Superior temporal gyrus (tissue), 1 donor: ENCODE measurements at regions not wholly inside any gene's neighbourhood (a gene's known extent, or its start where the extent isn't known, plus 50 kb on each side); places are given as distances from the start of the nearest gene placed in this dataset.
"Not testable (repeated sequence)": the region's sequence is repeated elsewhere in the genome, so short reads cannot be mapped to it uniquely, and the experiment has no call there.

Experiments
- DNase-seq: peaks from one replicate; pipeline ENCODE4 v3.0.0-alpha.2; 2016; ENCODE audit errors: extremely low spot score

DNA sequence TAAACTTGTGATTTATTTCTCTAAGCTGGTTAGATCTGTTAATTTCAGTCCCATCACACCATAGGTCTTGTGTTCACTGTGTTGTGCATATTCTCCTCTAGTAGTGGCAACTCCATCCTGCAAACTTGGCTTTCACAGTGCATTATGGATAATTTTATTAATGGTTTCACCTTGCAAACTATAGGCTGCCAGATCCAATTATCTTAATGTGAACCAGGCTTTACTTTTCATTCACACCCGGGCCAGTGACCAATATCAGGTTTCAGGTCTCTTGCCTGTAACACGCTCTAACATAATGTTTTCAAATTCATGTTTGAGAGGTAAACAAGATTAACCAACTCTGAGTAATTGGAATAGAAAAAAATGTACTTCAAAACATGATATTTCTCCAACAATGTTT lies 1293.0 kb downstream of the REEP3 start:
- no peak for DNase-seq

DNA sequence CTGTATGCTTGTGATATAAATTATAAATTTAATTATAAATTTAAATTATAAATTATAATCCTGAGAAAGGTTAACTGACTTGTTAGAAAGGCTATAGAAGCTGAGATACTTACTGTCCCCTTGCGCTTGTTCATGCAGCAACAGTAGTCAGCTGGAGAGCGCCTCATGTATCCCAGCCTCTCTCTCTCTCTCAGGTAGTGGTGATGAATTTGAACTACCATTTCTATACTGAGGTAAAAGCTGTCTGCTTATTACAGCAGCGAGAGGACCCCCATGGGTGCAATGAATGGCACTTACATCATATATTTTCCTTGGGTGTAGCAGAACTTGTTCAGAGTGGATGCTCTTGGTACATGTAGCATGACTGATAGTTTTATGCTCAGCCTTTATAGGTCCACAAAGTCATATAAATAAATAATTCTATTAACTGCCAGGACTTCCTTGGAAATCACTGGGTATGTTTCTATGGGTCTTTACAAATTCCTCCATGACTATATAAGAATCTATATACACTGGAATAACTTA lies 1308.7 kb downstream of the REEP3 start:
- no peak for DNase-seq

DNA sequence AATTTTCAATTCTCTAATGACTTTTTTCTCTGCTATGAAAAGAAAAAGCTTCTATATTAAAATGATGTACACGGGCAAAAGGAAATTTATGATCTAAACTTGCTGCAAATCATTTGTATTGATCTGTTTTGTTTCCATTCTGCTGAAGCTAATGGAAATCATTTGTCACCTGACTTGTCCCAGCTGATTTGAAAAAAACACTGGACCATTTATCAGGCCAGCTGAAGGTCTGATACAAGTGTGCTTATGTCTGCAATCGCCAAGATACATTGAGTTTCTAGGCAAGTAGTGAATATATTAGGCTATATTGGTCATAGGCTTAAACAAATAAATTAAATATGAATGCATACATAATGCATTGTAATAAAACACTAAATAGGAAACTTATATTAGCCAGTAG lies 1309.7 kb downstream of the REEP3 start:
- no peak for DNase-seq

DNA sequence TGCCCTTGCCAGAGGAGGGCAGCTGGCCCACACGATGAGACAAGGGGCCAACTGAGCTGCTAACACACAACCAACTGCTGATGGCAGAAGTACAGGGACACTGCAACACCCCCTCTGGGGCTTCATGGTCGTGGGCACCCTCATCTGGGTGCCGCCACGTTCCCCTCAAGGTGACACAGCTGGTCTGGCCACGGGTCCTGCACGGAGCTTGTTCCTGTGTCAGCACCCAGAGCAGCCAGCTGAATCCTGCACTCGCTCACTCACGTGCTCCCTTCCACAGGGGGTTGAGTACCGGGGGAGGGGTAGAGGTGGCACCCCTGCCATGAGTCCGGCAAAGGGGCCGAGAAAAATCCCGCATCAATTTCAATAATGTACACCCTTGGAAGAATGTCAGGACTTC lies 1319.1 kb downstream of the REEP3 start:
- DNase-seq, result no peak

DNA sequence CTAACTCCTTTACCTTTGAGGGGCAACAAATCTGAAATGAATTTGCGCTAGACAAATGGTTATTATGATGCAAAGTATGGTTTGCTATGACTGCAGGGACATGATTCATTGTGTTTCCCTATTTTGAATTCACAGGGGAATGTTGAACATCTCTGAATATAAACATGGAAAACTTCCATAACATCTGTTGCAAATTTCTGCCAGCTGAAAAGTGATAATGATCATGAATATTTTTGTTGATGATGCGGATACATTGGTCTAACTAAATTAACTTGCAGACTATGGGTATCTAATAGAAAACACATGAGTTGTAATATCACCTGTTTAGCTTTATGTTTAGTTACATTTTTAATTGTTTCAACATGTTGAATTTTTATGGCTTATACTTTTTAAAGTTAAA lies 1325.5 kb downstream of the REEP3 start:
- no peak for DNase-seq

DNA sequence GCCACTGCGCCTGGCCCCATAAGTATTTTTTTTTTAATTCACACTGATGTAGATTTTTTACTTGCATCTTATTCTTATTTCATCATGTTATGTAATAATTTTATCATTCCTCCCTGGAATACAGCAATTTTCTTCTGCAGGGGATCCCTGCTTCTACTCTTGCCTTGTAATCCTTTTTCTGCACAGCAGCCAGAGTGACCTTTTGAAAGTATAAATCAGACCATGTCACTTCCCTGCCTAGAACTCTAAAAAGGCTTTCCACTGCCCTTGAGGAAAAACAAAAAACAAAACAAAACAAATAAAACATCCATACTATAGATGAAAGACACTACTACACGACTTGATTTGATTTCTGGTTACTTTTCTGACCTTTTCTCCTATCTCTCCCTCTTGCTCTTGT lies 1334.7 kb downstream of the REEP3 start:
- DNase-seq, result no peak

DNA sequence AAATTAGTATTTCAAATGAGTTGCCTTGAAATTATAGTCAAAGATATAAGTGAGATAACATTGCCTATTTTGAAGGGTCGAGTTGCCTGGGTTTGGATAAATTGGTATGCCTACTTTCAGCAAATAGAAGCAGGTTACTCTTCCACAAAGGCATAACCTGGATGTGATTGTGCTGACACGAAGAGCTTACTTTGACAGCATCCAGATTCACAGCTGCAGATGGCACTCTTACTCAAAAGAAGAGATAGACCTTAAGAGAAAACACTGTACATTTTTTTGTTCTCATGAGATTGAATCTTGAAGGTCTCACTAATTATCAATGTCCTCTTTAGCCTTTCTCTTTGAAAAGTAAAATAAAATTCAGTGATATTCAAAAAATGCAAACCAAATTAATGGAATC lies 1338.7 kb downstream of the REEP3 start:
- DNase-seq, result no peak

DNA sequence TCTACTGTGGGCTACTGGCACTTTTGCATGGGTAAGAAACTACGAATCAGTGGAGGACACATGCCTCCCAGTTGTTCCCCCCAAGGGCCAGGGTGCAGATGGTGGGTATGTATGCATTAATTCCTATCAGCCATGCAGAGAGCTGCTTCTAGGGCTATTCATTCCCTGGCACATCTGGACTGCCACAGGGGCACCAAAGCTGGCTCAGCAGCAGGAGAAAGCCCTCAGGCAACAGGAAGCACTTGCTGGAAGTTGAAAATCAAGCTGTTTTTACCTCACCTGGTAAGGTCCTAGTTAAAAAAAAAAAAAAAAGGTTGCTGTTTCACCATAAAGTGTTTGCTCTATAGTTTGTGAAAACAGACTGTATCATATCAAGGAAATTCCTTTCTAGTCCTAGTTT lies 1342.6 kb downstream of the REEP3 start:
- DNase-seq, result no peak

DNA sequence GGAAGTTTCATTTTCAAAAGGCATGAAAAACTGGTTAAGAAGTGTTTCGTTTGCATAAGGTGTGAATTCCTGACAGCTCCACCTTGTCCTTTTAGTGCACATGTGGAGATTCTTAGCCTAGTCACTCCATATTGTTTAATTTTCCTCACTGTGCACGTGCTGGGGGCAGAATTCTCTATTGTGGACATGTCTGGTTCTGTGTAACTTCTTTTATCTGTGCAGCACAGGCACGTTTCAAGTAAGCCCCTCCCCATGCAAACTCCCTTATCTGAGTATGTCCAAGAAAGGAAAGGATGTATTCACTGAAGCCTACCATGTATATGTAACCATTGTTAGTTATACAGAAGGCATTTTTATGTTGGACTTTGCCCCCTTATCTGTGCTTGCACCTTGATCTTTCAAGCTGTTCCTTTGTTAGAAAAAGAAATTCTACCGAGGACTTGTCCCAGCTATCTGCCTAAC lies 1346.3 kb downstream of the REEP3 start:
- DNase-seq, result no peak

DNA sequence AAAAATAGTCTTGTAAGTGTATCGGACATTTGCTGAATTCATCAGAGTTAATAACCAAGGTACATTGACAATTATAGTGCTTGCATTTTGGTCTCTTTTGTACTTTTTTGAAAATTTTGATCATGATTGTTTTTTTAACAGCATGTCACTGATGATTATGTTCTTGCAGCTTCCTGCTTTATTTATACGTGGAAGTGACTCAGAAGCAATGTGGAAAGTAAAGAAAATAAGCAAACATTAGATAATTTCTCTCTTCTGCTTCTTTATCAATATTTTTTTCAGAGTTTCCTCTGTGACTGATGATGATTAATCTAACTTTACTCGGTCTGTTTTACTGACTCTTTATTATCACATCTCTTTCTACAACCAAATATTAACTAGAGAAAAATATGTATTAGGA lies 1351.9 kb downstream of the REEP3 start:
- DNase-seq, result no peak

DNA sequence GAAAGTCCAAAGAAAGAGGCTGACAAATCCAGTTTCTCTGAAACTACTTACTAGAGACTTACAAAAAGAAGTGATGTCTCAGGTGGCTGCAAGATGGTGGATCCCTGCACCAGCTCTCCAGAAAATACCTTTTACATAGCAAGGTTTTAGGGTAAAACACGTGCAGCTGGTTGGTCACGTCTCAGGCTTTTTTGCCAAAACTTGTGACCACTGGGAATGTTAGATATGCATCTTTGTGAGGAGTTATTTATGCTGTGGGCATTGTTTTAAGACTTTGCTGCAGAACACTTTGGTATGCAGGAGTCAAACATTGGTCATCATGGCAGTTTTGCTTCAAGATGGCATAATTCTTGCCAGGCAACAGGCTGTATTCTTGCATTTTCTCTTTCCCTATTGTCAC lies 1352.8 kb downstream of the REEP3 start:
- no peak for DNase-seq

DNA sequence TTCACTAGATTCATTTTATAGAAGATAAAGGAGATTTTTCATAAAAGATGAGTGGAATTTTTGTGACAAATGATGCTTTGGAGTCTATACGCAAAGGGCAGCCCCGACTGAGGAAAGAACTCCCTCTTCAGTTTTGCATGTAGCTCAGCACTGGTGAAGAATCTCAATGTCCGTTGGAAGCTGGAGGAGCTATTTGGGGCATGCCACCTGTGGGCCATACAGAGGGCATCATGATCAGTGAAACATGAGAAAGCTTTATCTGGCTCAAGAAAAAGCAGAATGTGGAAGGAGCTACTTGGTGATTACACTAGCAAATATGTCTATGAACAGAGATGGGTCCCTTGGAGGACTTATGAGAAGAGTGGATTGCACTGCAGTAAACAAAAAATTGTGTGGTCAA lies 1359.3 kb downstream of the REEP3 start:
- no peak for DNase-seq

DNA sequence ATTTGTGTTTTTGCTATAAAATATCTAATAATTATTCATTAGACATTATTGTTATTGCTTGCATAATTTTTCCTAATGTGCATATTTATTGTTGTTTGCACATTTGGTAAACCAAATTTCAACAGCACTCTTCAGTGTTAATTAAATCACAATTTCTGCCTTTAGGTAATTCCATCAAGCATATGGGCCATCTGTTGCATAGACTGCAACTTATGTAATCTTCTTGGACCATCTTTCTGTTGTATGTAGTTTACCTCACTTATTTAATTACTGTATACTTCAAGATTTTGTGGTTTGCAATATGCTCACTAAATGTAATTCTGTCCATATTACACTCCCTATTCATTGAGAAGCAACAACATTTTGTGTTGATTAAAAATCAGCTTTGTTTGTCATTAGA lies 1360.1 kb downstream of the REEP3 start:
- no peak for DNase-seq

DNA sequence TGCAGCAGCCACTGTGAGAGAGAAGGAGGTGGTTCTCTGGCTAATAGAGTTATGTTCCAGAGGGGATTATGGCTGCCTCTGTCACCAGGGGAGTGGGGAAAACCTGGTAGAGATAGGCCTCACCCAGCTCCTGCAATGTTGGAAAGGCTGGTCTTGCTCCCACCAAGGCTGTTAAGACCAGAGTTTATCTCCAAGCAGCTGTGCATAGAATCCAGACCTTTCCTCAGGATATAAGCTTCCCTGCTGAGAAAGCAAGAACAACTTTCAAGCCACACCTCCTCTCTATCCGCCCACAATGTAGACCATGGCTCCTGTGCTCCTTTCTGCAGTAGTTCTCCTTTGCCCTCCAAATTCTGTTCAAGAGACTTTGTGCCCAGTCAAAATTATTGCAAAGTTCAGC lies 1375.4 kb downstream of the REEP3 start:
- no peak for DNase-seq

DNA sequence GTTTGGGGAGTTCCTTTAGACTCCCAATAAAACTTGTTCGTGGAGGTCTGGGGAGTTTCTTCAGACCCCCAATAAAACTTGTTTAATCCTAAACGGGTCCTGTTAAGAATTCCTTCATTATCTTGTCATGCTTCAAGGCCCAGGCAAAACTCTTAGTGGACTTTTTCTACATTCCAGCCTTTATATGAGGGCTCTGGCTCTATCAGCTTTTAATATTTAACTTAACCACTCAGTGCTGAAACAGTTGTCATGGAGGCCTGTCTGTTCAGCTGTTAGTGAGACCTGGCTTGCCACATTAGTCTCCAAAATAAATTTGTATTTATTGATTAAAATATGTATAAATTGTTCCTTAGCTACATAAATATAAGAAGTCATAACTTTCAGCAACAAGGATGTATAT lies 1385.1 kb downstream of the REEP3 start:
- DNase-seq, result not testable (repeated sequence)

DNA sequence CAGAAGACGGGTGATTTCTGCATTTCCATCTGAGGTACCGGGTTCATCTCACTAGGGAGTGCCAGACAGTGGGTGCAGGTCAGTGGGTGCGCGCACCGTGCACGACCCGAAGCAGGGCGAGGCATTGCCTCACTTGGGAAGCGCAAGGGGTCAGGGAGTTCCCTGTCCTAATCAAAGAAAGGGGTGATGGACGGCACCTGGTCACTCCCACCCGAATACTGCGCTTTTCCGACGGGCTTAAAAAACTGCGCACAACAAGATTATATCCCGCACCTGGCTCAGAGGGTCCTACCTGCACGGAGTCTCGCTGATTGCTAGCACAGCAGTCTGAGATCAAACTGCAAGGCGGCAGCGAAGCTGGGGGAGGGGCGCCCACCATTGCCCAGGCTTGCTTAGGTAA lies 1403.1 kb downstream of the REEP3 start:
- not testable (repeated sequence) for DNase-seq

DNA sequence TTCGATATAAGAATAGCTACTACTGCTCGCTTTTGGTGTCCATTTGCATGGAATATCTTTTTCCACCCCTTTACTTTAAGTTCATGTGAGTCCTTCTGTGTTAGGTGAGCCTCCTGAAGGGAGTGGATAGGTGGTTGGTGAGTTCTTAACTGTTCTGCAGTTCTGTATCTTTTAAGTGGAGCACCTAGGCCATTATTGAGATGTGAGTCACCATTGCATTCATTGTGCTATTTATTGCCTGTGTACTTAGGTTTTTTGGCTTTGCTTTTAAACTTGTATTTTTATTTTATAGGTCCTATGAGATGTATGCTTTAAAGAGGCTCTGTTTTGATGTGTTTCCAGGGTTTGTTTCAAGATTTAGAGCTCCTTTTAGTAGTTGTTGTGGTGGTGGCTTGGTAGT lies 1430.8 kb downstream of the REEP3 start:
- DNase-seq, result no peak

DNA sequence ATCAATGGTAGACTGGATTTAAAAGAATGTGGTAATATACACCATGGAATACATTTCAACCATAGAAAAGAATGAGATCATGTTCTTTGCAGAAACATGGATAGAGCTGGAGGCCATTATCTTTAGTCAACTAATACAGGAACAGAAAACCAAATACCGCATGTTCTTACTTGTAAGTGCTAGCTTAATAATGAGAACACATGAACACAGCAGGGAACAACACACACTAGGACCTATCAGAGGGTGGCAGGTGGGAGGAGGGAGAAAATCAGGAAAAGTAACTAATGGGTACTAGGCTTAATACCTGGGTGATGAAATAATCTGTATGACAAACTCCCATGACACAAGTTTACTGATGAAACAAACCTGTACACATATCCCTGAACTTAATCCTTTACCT lies 1435.2 kb downstream of the REEP3 start:
- no peak for DNase-seq

DNA sequence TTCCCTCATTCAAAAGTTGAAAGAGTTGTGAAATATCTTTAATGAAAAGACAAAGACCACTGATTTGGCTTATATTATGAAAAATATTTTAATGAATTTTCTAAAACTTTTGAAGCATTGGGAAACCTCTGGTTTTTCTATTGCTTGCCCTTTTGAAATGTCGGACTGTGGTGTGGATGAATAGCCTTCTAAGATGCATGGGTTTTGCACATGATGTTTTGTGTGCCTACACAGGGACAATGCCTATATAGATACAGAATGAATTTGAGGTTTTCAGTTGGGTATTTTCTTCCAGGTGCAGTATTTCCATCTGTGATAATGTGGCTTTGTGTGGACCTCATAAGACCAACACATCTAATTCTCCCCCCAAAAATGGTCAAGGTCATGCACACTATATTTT lies 1437.9 kb downstream of the REEP3 start:
- no peak for DNase-seq

DNA sequence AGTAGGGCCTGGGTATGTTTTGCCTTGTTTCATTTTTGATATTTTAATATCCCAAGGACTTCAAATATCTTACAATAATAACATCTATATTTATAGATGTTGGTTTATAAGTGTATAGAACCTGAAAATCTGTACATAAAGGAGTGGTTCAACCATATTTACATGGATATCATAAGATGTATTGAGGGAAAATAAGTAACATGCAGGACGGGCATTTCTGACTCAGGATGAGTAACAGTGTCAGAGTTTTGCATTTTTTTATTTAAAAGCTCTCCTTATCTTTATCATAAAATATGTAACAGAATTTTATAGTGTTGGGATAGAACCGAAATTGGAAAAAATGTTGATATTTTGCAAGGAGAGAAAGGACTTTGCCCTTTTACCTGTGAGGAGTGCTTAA lies 1438.7 kb downstream of the REEP3 start:
- DNase-seq, result no peak

DNA sequence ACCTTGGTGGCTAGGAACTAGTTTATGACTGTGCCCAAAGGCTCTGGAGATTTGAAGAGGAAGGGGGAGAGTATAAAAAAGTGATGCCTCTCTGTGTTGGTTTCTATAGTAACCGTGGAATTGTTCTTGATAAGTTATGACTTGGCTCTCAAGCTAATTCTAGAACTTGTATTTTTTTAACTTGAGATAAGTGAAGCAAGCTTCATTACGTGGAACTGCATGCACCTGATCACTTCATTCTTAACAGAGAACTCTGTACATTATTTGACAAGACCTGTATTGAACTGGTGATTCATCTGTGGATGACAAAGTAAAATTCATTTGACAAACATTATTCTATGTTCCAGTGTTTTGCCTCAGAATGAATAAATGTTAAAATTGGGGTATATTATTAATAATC lies 1452.2 kb downstream of the REEP3 start:
- DNase-seq, result peak; percentile 28

DNA sequence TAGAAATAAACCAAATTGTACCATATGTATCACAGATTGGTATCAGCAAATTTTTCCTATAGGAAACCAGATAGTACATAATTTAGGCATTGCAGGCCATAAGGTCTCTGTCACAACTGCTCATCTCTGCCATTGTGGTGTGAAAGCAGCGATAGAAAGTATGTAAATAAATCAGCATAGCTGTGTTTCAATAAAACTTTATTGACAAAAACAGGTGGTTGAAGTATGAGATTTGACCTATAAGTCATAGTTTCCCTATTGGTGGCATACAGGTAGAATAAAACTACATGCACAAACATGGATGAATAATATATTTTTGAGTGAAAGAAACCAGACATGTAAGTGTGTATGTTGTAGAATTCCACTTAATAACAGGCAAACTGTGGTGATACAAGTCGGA lies 1454.9 kb downstream of the REEP3 start:
- no peak for DNase-seq

DNA sequence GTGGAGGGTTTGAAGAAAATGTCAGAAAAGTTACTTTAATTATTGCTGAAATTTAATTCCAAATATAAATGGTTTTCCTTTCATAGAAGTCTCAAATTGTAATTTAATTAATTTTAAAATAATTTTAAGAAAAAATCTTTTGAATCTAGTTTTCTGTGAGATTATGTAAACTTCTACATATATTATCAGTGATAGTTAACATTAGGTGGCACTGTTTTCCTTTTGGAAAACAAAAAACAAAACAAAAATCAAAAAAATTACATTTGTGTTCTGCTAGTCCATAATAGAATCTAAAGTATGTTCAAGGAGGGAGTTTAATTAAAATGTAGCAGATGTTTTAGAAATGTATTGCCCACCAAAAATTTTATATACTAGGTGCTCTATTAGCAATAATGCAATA lies 1456.7 kb downstream of the REEP3 start:
- no peak for DNase-seq

DNA sequence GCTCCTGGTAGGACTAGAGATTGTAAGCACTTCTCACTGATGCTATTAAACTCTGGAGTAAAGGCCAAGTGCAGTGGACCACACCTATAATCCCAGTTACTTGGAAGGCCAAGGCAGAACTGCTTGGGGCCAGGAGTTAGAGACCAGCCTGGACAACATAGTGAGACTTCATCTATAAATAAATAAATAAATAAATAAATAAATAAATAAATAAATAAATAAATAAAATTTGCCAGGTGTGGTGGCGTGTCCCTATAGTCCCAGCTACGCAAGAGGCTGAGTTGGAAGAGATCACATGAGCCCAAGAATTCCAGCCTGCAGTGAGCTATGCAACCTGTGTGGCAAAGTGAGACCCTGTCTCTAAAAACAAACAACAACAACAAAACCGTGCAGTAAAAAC lies 1475.7 kb downstream of the REEP3 start:
- DNase-seq, result no peak

DNA sequence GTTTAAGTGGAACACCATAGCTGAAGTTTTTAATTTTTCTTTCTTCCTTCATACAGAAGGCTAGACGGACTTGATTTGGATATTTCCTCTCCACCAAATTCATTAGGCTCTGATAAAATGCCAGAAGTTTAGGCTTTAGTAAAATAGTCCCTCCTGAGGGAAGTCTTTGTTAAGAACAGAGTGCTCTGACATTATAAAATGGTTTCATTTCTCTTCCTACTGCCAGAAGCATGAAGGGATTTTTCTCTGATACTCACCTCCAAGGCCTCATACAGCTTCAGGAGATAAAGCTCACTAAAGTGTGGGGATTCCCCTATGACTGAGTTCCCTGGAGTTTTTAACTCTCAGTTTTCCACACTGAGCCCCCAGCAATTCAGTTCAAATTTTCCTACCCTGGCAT lies 1489.6 kb downstream of the REEP3 start:
- no peak for DNase-seq
